ENCODE measurements at regions not wholly inside any gene's neighbourhood (a gene's known extent, or its start where the extent isn't known, plus 50 kb on each side); places are given as distances from the start of the nearest gene placed in this dataset.

- TF ChIP-seq CTCF (IDR thresholded peaks at IDR 0.05; ENCODE audit: low read depth, low read length), result no peak
- no peak overlapping the region for H3K4me3 ChIP-seq (ENCODE audit: low read depth, low read length)
- in situ Hi-C loops (cut with HindIII; ENCODE audit: low sequenced_read_pairs), result no loop called here
- DNase-seq (ENCODE audit: low read depth, low spot score), result no peak
Observed at GRCh38 chr10:130719448-130719752, 583.2 kb downstream of the GLRX3 start.

DNA sequence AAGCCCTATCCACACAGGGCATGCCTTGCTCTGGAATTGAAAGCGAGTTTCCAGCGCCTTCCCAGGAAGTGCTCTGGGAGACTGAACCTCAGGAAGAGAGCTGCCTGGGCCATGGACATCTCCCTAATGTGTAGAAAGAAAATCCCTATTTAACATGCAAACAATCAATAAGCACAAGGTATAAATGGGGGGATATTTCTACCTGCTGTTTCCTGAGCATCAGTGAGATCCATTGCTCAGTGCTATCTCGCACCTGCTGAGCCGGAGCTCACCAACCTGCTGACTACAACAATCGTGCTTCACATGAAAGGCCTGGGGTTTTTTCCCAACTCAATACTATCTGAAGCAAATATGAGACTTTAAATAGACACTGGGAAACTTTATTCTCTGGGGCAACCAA lies 584.0 kb downstream of the GLRX3 start:
- DNase-seq (ENCODE audit: low read depth, low spot score), result no peak
- in situ Hi-C loops (cut with HindIII; ENCODE audit: low sequenced_read_pairs), result no loop called here
- H3K4me3 ChIP-seq (ENCODE audit: low read depth, low read length), result no peak overlapping the region
- TF ChIP-seq CTCF (IDR thresholded peaks at IDR 0.05; ENCODE audit: low read depth, low read length), result no peak

- H3K4me3 ChIP-seq (ENCODE audit: low read depth, low read length), result no peak overlapping the region
- in situ Hi-C loops (cut with HindIII; ENCODE audit: low sequenced_read_pairs), result no loop called here
- TF ChIP-seq CTCF (IDR thresholded peaks at IDR 0.05; ENCODE audit: low read depth, low read length), result no peak
- no peak for DNase-seq (ENCODE audit: low read depth, low spot score)
Observed at GRCh38 chr10:130721971-130722370, 585.8 kb downstream of the GLRX3 start.

DNA sequence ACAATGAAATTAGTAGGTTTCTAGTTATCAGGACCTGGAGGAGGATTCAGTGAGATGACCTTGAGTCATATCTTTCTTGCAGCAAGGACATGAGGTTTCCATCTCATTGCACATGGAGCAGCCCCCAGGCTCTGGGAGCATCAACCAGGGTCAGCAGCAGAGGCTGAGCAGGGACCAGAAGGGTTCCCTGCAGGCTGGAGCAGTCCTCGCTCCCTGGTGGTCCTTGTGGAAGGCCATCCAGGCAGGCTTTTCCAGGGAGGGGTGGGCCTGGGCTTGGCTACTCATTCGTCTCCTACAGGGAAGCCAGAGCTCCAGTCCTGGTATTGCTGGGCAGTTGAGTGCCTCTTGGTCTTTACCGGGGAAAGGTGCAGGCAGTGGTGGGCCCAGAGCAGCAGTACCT lies 587.5 kb downstream of the GLRX3 start:
- H3K4me3 ChIP-seq (ENCODE audit: low read depth, low read length), result no peak overlapping the region
- DNase-seq (ENCODE audit: low read depth, low spot score), result no peak
- no peak for TF ChIP-seq CTCF (IDR thresholded peaks at IDR 0.05; ENCODE audit: low read depth, low read length)
- in situ Hi-C loops (cut with HindIII; ENCODE audit: low sequenced_read_pairs), result no loop called here

DNA sequence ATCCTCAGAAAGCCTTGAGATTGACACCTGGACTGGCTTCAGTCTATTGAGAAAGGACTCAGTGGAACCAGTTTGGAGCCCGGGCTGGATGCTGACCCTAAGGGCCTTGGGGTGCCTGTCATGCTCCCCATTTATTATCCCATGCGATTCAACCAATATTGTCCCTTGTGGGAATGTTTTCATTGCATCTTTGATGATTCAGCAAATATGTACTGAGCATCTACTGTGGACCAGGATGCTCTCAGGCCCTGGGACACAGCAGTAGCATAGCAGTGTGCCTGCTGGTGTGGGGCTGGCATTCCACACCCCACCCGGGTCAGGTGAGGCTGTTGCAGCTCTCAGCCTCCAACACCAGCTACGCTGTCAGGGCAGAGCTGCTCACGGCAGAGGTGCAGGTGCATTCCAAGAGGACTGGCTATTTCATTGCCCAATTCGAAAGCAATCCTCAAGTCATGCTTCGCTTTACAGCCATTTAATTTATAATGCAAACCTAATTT lies 586.0 kb downstream of the TCERG1L start:
- in situ Hi-C loops (cut with HindIII; ENCODE audit: low sequenced_read_pairs), result no loop called here
- TF ChIP-seq CTCF (IDR thresholded peaks at IDR 0.05; ENCODE audit: low read depth, low read length), result no peak

DNA sequence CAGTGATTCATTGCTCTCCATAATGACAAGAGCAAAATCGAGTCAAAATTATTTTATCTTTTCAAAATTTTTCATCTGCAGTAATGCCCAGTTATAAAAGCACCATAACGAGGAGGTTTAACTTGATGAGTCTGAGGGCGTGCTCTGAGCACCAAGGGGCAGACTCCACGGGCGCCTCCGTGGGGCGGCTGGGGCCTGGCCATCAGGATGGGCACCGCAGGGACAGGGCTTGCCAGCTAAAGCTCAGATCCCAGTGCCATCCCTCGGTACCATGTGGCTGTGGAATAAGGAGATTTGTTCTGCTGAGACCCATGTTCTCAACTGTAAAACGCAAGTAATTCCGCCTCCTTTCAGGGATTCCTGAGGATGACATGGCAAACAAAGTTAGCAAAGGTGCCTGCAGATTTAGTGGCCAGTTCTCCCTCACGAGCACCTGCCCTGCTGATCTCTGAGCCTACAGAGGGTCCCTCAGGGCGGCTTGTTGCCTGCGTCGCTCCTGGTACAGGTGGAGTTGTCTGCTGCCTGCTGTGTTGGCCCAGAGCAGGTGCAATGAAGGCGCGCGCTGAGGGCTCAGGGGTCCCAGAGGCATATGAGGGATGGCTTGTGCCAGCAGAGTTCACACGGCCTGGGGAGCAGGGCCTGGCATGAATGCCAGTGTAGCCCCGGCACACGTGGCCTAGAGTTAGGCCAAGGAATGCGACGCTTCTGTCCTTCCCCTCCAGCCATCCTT lies 584.4 kb downstream of the TCERG1L start:
- no peak overlapping the region for H3K4me3 ChIP-seq (ENCODE audit: low read depth, low read length)
- TF ChIP-seq CTCF (IDR thresholded peaks at IDR 0.05; ENCODE audit: low read depth, low read length), result no peak
- in situ Hi-C loops (cut with HindIII; ENCODE audit: low sequenced_read_pairs), result no loop called here
- no peak for DNase-seq (ENCODE audit: low read depth, low spot score)

More for the DNA sequence above, 586.0 kb downstream of the TCERG1L start:
- DNase-seq (ENCODE audit: low read depth, low spot score), result no peak
- H3K4me3 ChIP-seq (ENCODE audit: low read depth, low read length), result no peak overlapping the region
